Trophoblast cell (in vitro differentiated cells and primary cell): ENCODE measurements at regions not wholly inside any gene's neighbourhood (a gene's known extent, or its start where the extent isn't known, plus 50 kb on each side); places are given as distances from the start of the nearest gene placed in this dataset.

Experiments
- DNase-seq, 2 donors: peaks; one replicate each; pipeline ENCODE4 v3.0.0-alpha.2; 2016
- H2AFZ ChIP-seq: 2 replicates; pipeline ENCODE4 v1.6.1; 2013; ENCODE audit warnings: low read length, moderate library complexity, mild to moderate bottlenecking; ENCODE audit not compliant: insufficient read depth, poor library complexity
- H2AK5ac ChIP-seq: 2 replicates; pipeline ENCODE4 v1.6.1; 2013; ENCODE audit warnings: mild to moderate bottlenecking, low read length
- H2BK120ac ChIP-seq: 2 replicates; pipeline ENCODE4 v1.6.1; 2013; ENCODE audit warnings: low read length, mild to moderate bottlenecking, moderate library complexity; ENCODE audit not compliant: insufficient read depth, poor library complexity
- H2BK12ac ChIP-seq: 2 replicates; pipeline ENCODE4 v1.6.1; 2013; ENCODE audit warnings: mild to moderate bottlenecking, low read length, moderate library complexity
- H2BK5ac ChIP-seq: 2 replicates; pipeline ENCODE4 v1.6.1; 2013; ENCODE audit warnings: low read length, low read depth, moderate library complexity, mild to moderate bottlenecking; ENCODE audit not compliant: poor library complexity
- H3K14ac ChIP-seq: 2 replicates; pipeline ENCODE4 v1.6.1; 2013; ENCODE audit warnings: mild to moderate bottlenecking, low read length
- H3K18ac ChIP-seq: 2 replicates; pipeline ENCODE4 v1.6.1; 2013; ENCODE audit warnings: mild to moderate bottlenecking, low read length
- H3K23ac ChIP-seq: 2 replicates; pipeline ENCODE4 v1.6.1; 2013; ENCODE audit warnings: low read length
- H3K27ac ChIP-seq: 2 replicates; pipeline ENCODE4 v1.5.1; 2013; ENCODE audit warnings: low read depth, mild to moderate bottlenecking, inconsistent platforms, low read length, moderate library complexity
- H3K27me3 ChIP-seq: 2 replicates; pipeline ENCODE4 v1.6.1; 2013; ENCODE audit warnings: inconsistent platforms, mild to moderate bottlenecking, low read length, moderate library complexity; ENCODE audit not compliant: insufficient read depth
- H3K36me3 ChIP-seq, 2 experiments: 1 replicate in 1 of 2; 2 replicates in 1 of 2; pipeline ENCODE4 v1.6.1; 2013; ENCODE audit warnings: low read length in 2 of 2, mild to moderate bottlenecking in 2 of 2, moderate library complexity in 1 of 2; ENCODE audit not compliant: insufficient read depth in 2 of 2, control insufficient read depth in 1 of 2
- H3K4ac ChIP-seq: 2 replicates; pipeline ENCODE4 v1.6.1; 2013; ENCODE audit warnings: low read depth, mild to moderate bottlenecking, low read length, moderate library complexity
- H3K4me1 ChIP-seq, 2 experiments: 1 replicate in 1 of 2; 2 replicates in 1 of 2; pipeline ENCODE4 v1.6.1; 2013; ENCODE audit warnings: low read length in 2 of 2, mild to moderate bottlenecking in 2 of 2, moderate library complexity in 1 of 2; ENCODE audit not compliant: insufficient read depth in 2 of 2, control insufficient read depth in 1 of 2
- H3K4me2 ChIP-seq: 2 replicates; pipeline ENCODE4 v1.6.1; 2013; ENCODE audit warnings: inconsistent platforms, mild to moderate bottlenecking, low read length, moderate library complexity
- H3K4me3 ChIP-seq: 2 replicates; pipeline ENCODE4 v1.5.1; 2013; ENCODE audit warnings: mild to moderate bottlenecking, low read depth, low read length, inconsistent platforms
- H3K79me1 ChIP-seq: one replicate; pipeline ENCODE4 v1.6.1; 2013; ENCODE audit warnings: low read length
- H3K79me2 ChIP-seq: 2 replicates; pipeline ENCODE4 v1.6.1; 2013; ENCODE audit warnings: low read length, mild to moderate bottlenecking; ENCODE audit not compliant: control insufficient read depth, insufficient read depth, poor library complexity
- H3K9ac ChIP-seq: 2 replicates; pipeline ENCODE4 v1.6.1; 2013; ENCODE audit warnings: mild to moderate bottlenecking, low read length
- H3K9me3 ChIP-seq: 2 replicates; pipeline ENCODE4 v1.6.1; 2013; ENCODE audit warnings: low read depth, mild to moderate bottlenecking, control low read depth, inconsistent platforms, low read length; ENCODE audit not compliant: insufficient read depth
- H4K12ac ChIP-seq: 2 replicates; pipeline ENCODE4 v1.6.1; 2013; ENCODE audit warnings: low read depth, mild to moderate bottlenecking, low read length, moderate library complexity
- H4K8ac ChIP-seq: 2 replicates; pipeline ENCODE4 v1.6.1; 2013; ENCODE audit warnings: low read depth, mild to moderate bottlenecking, low read length, moderate library complexity
- H4K91ac ChIP-seq: one replicate; pipeline ENCODE4 v1.6.1; 2013; ENCODE audit warnings: low read depth, mild to moderate bottlenecking, low read length, moderate library complexity
- WGBS: extraction: QIAGEN DNeasy Blood & Tissue Kit; methylation state at CpG from one replicate; pipeline ENCODE4 v1.1.7; 2013; ENCODE audit warnings: missing lambda C conversion rate; ENCODE audit not compliant: insufficient read length, insufficient coverage; ENCODE audit errors: extremely low coverage; 5-methylcytosine and 5-hydroxymethylcytosine counted together

DNA sequence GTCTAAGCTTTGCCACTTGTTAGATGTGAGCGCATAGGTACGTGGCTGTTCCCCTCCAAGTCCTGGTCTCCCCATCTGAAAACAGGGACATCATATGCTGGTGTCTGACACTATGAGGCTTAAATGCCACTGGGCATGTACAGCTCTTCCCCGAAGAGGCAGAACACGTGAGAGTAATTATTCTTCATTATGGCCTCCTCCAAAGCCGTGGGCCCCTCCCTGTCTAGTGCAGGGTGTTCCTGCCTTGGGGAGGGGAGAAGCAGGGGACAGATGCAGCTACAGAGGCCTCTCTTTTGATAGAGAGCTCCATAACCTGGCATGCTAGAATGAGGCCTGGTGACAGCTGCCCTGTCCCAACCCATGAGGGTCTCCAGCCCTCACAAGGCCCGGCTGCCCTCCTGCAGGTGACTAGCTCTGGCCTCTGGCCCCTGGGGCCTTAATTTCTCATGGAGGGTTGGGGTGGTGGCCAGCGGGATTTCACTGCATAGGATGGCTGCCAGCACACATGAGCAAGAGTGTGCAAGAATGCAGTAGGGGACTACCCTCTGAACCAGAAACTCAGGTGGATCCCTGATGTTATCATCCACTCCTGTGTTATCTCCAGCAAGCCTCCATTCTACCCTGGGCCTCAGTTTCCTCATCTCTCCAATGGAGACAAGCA is 334.6 kb downstream of the MN1 start:
- no peak for DNase-seq
- Histone ChIP-seq H3K9me3 (peaks cover 2% of the 10 kb centered on the region), H4K91ac (no peak overlapping the region), H3K9ac (no peak overlapping the region), H3K36me3 (no peaks in the 10 kb centered on the region), H3K27me3 (no peaks in the 10 kb centered on the region), H4K12ac (no peak overlapping the region), H3K4ac (no peak overlapping the region), H2BK5ac (no peak overlapping the region), H2BK120ac (no peak overlapping the region), H4K8ac (no peak overlapping the region), H2AK5ac (no peak overlapping the region), H3K4me1 (peaks cover 4 to 5% of the 10 kb centered on the region in 2 experiments), H3K23ac (no peak overlapping the region), H3K18ac (no peak overlapping the region), H3K14ac (no peak overlapping the region), H2AFZ (no peak overlapping the region), H3K79me2 (no peaks in the 10 kb centered on the region), H3K79me1 (peaks cover 3% of the 10 kb centered on the region), H3K4me3 (no peak overlapping the region), H3K27ac (no peak overlapping the region), H2BK12ac (no peak overlapping the region), H3K4me2 (no peak overlapping the region)
- WGBS, result no CpG with 5 or more reads among the region's 7 CpGs

DNA sequence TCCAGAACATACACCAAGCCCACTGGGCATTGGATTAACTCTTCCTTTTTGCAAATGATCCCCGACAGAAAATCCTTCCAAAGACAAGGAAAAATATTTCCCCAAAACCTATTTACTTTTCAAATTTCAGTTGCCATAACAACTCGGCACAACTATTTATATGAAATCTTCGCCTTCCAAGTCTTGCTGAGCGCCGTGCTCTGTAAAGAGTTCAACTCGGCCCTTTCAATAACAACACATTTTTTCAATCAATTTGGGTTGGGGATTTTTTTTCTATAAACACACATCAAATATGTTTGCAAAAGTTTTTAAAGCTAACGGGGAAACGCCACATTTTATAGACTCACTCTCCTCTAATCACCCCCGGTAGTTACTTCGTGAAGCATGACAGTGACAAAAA is 333.8 kb downstream of the MN1 start:
- no peak overlapping the region for H2BK12ac ChIP-seq
- no peak for DNase-seq
- H3K14ac ChIP-seq, result no peak overlapping the region
- no peak overlapping the region for H4K12ac ChIP-seq
- no peak overlapping the region for H3K4me2 ChIP-seq
- H3K79me2 ChIP-seq, result no peaks in the 10 kb centered on the region
- peaks cover 2% of the 10 kb centered on the region for H3K9me3 ChIP-seq
- no peak overlapping the region for H3K4me3 ChIP-seq
- no peak overlapping the region for H2AFZ ChIP-seq
- H2AK5ac ChIP-seq, result no peak overlapping the region
- H3K9ac ChIP-seq, result no peak overlapping the region
- no peak overlapping the region for H3K23ac ChIP-seq
- no peak overlapping the region for H3K4ac ChIP-seq
- H3K27ac ChIP-seq, result no peak overlapping the region
- H3K4me1 ChIP-seq, result no peaks in the 10 kb centered on the region
- WGBS, result no CpG with 5 or more reads among the region's 10 CpGs
- H3K79me1 ChIP-seq, result no peaks in the 10 kb centered on the region
- H4K8ac ChIP-seq, result no peak overlapping the region
- no peak overlapping the region for H3K18ac ChIP-seq
- no peak overlapping the region for H2BK120ac ChIP-seq
- no peaks in the 10 kb centered on the region for H3K27me3 ChIP-seq
- H2BK5ac ChIP-seq, result no peak overlapping the region
- H3K36me3 ChIP-seq, result no peaks in the 10 kb centered on the region
- H4K91ac ChIP-seq, result no peak overlapping the region

DNA sequence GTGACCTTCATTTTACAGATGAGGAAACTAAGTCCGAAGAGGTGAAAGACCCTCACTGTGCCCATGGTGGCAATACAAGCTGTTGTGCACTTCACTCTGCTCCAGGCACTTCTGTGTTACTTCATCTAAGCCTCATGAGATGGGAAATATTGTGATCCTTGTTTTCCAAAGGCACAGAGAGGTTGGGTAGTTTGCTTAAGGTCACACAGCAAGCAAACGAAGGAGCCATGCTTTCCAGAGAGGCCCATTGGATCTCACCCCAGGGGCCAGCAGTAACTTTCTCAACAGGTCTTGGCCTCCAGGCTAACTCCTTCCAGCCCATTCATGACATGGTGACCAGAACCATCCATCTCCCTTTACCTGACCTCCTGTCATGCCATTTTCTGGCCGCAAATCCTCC is 332.8 kb downstream of the MN1 start:
- H3K14ac ChIP-seq, result no peak overlapping the region

DNA sequence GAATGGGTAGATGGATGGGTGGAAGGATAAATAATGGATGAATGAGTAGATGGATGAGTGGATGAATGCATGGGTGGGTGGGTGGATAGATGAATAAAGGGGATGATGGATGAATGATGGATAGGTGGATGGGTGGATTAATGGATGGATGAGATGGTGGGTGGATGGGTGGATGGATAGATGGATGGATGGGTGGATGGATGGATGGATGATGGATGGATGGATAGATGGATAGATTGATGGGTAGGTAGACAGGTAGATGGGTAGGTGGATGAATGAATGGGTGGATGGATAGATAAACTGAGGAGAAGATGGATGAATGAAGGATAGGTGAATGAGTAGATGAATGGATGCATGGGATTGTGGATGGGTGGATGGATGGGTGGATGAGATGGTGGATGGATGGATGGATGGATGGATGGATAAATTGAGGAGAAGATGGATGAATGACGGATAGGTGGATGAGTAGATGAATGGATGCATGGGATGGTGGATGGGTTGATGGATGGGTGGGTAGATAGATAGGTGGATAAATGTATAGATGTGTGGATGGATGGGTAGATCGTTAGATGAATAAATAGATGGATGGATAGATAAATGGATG is 331.3 kb downstream of the MN1 start:
- Histone ChIP-seq H3K4ac (no peak overlapping the region), H3K4me2 (no peak overlapping the region), H2BK5ac (no peak overlapping the region), H3K9ac (no peak overlapping the region), H3K36me3 (no peaks in the 10 kb centered on the region), H3K4me3 (no peak overlapping the region), H2BK120ac (no peak overlapping the region), H3K18ac (no peak overlapping the region), H3K27ac (no peak overlapping the region), H4K8ac (no peak overlapping the region), H2BK12ac (no peak overlapping the region), H3K79me1 (peaks cover 8% of the 10 kb centered on the region), H3K14ac (no peak overlapping the region), H4K12ac (no peak overlapping the region), H4K91ac (no peak overlapping the region), H3K27me3 (no peaks in the 10 kb centered on the region), H3K9me3 (peaks cover 2% of the 10 kb centered on the region), H2AK5ac (no peak overlapping the region), H3K4me1 (peaks cover 11 to 12% of the 10 kb centered on the region in 2 experiments), H3K23ac (no peak overlapping the region), H2AFZ (no peak overlapping the region), H3K79me2 (no peaks in the 10 kb centered on the region)
- 99% methylated on average over 2 of the region's 2 CpGs for WGBS
- no peak for DNase-seq

More for the DNA sequence above, 332.8 kb downstream of the MN1 start:
- H2AFZ ChIP-seq, result no peak overlapping the region
- no peak overlapping the region for H3K18ac ChIP-seq
- no peaks in the 10 kb centered on the region for H3K27me3 ChIP-seq
- H4K12ac ChIP-seq, result no peak overlapping the region
- no peaks in the 10 kb centered on the region for H3K36me3 ChIP-seq
- peaks cover 2% of the 10 kb centered on the region for H3K9me3 ChIP-seq
- no peaks in the 10 kb centered on the region for H3K79me1 ChIP-seq
- H3K4me2 ChIP-seq, result no peak overlapping the region
- H2BK5ac ChIP-seq, result no peak overlapping the region
- H3K4me1 ChIP-seq, result peaks cover 0 to under 1% of the 10 kb centered on the region in 2 experiments
- no peak overlapping the region for H2BK120ac ChIP-seq
- H4K8ac ChIP-seq, result no peak overlapping the region
- H4K91ac ChIP-seq, result no peak overlapping the region
- no peak overlapping the region for H3K4ac ChIP-seq
- H3K4me3 ChIP-seq, result no peak overlapping the region
- H2AK5ac ChIP-seq, result no peak overlapping the region
- no peak overlapping the region for H3K23ac ChIP-seq
- no peak overlapping the region for H2BK12ac ChIP-seq
- DNase-seq, result no peak
- H3K27ac ChIP-seq, result no peak overlapping the region
- WGBS, result no CpG with 5 or more reads among the region's 3 CpGs
- no peak overlapping the region for H3K9ac ChIP-seq
- no peaks in the 10 kb centered on the region for H3K79me2 ChIP-seq
